ENCODE measurements at regions not wholly inside any gene's neighbourhood (a gene's known extent, or its start where the extent isn't known, plus 50 kb on each side); places are given as distances from the start of the nearest gene placed in this dataset.

GRCh38 chr10:131532745-131533341, 221.3 kb upstream of the TCERG1L start:
- DNase-seq (no peak), ATAC-seq (no peak)
- intact Hi-C loops (cut with micrococcal nuclease): no loop called here
- TF ChIP-seq CTCF (IDR thresholded peaks at IDR 0.05): no peak
- CTCF ChIA-PET: no interaction called here
- H3K4me3 Mint-ChIP-seq: no peak overlapping the region
- no peaks in the 10 kb centered on the region for H3K9me3 Mint-ChIP-seq
- H3K36me3 Mint-ChIP-seq (ENCODE audit: low read depth): no peaks in the 10 kb centered on the region
- POLR2A ChIA-PET: no interaction called here
- no peak overlapping the region for H3K27ac Mint-ChIP-seq
- H3K27me3 Mint-ChIP-seq: no peaks in the 10 kb centered on the region
- no peaks in the 10 kb centered on the region for H3K4me1 Mint-ChIP-seq (ENCODE audit: low read depth)

- Mint-ChIP-seq H3K9me3 (no peaks in the 10 kb centered on the region), H3K4me1 (ENCODE audit: low read depth) (no peaks in the 10 kb centered on the region), H3K27ac (no peak overlapping the region), H3K27me3 (no peaks in the 10 kb centered on the region), H3K36me3 (ENCODE audit: low read depth) (no peaks in the 10 kb centered on the region), H3K4me3 (no peak overlapping the region)
- DNase-seq: no peak
- POLR2A ChIA-PET: no interaction called here
- CTCF ChIA-PET: no interaction called here
- no peak for ATAC-seq
- TF ChIP-seq CTCF (IDR thresholded peaks at IDR 0.05): no peak
- intact Hi-C loops (cut with micrococcal nuclease): no loop called here
Observed at GRCh38 chr10:131533846-131534526, 222.5 kb upstream of the TCERG1L start.

GRCh38 chr10:131534836-131535235, 223.3 kb upstream of the TCERG1L start:
- H3K27ac Mint-ChIP-seq: no peak overlapping the region
- H3K4me3 Mint-ChIP-seq: no peak overlapping the region
- POLR2A ChIA-PET: no interaction called here
- no peaks in the 10 kb centered on the region for H3K4me1 Mint-ChIP-seq (ENCODE audit: low read depth)
- DNase-seq: no peak
- no peaks in the 10 kb centered on the region for H3K36me3 Mint-ChIP-seq (ENCODE audit: low read depth)
- no peaks in the 10 kb centered on the region for H3K27me3 Mint-ChIP-seq
- no peaks in the 10 kb centered on the region for H3K9me3 Mint-ChIP-seq
- intact Hi-C loops (cut with micrococcal nuclease): no loop called here
- CTCF ChIA-PET: no interaction called here
- TF ChIP-seq CTCF (IDR thresholded peaks at IDR 0.05): no peak
- no peak for ATAC-seq

- H3K36me3 Mint-ChIP-seq (ENCODE audit: low read depth): no peaks in the 10 kb centered on the region
- TF ChIP-seq CTCF (IDR thresholded peaks at IDR 0.05): no peak
- H3K9me3 Mint-ChIP-seq: no peaks in the 10 kb centered on the region
- no peak overlapping the region for H3K4me3 Mint-ChIP-seq
- CTCF ChIA-PET: no interaction called here
- DNase-seq: no peak
- ATAC-seq: no peak
- H3K27ac Mint-ChIP-seq: no peak overlapping the region
- intact Hi-C loops (cut with micrococcal nuclease): no loop called here
- H3K27me3 Mint-ChIP-seq: no peaks in the 10 kb centered on the region
- POLR2A ChIA-PET: no interaction called here
- H3K4me1 Mint-ChIP-seq (ENCODE audit: low read depth): no peaks in the 10 kb centered on the region
Observed at GRCh38 chr10:131536676-131537075, 225.2 kb upstream of the TCERG1L start.

GRCh38 chr10:131537281-131537680, 225.8 kb upstream of the TCERG1L start:
- H3K9me3 Mint-ChIP-seq: no peaks in the 10 kb centered on the region
- H3K27ac Mint-ChIP-seq: no peak overlapping the region
- POLR2A ChIA-PET: no interaction called here
- TF ChIP-seq CTCF (IDR thresholded peaks at IDR 0.05): no peak
- no peaks in the 10 kb centered on the region for H3K4me1 Mint-ChIP-seq (ENCODE audit: low read depth)
- intact Hi-C loops (cut with micrococcal nuclease): no loop called here
- CTCF ChIA-PET: no interaction called here
- H3K4me3 Mint-ChIP-seq: no peak overlapping the region
- no peak for DNase-seq
- no peaks in the 10 kb centered on the region for H3K27me3 Mint-ChIP-seq
- ATAC-seq: no peak
- no peaks in the 10 kb centered on the region for H3K36me3 Mint-ChIP-seq (ENCODE audit: low read depth)
